ENCODE measurements at regions not wholly inside any gene's neighbourhood (a gene's known extent, or its start where the extent isn't known, plus 50 kb on each side); places are given as distances from the start of the nearest gene placed in this dataset.

- TF ChIP-seq, protein P1, sequence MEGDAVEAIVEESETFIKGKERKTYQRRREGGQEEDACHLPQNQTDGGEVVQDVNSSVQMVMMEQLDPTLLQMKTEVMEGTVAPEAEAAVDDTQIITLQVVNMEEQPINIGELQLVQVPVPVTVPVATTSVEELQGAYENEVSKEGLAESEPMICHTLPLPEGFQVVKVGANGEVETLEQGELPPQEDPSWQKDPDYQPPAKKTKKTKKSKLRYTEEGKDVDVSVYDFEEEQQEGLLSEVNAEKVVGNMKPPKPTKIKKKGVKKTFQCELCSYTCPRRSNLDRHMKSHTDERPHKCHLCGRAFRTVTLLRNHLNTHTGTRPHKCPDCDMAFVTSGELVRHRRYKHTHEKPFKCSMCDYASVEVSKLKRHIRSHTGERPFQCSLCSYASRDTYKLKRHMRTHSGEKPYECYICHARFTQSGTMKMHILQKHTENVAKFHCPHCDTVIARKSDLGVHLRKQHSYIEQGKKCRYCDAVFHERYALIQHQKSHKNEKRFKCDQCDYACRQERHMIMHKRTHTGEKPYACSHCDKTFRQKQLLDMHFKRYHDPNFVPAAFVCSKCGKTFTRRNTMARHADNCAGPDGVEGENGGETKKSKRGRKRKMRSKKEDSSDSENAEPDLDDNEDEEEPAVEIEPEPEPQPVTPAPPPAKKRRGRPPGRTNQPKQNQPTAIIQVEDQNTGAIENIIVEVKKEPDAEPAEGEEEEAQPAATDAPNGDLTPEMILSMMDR (IDR thresholded peaks at IDR 0.05; ENCODE audit: extremely low read depth in 1 of 2, insufficient read depth in 1 of 2, low read depth in 1 of 2, low read length in 2 of 2): no peak
- TF ChIP-seq FOS (IDR thresholded peaks at IDR 0.05; ENCODE audit: borderline replicate concordance, insufficient read depth, low read length) (no peak), MYC (IDR thresholded peaks at IDR 0.05; ENCODE audit: low read depth, low read length) (no peak), POLR2A (IDR thresholded peaks at IDR 0.05; ENCODE audit: low read depth, low read length) (no peak), POLR2AphosphoS5 (IDR thresholded peaks at IDR 0.05; ENCODE audit: insufficient read depth, low read depth, low read length) (no peak)
Observed at GRCh38 chr10:131685576-131685975, 215.2 kb upstream of the PPP2R2D start.
